GM23338 (cell line): ENCODE measurements at regions not wholly inside any gene's neighbourhood (a gene's known extent, or its start where the extent isn't known, plus 50 kb on each side); places are given as distances from the start of the nearest gene placed in this dataset.

Experiments
- ATAC-seq: fragments of 200-7000 bp; cut with Tn5 transposase; 3 replicates; pipeline ENCODE4 v1.9.1; 2020
- DNase-seq: peaks from one replicate; pipeline ENCODE4 v3.0.0-alpha.2; 2015; ENCODE audit warnings: low spot score
- H2AFZ ChIP-seq: fragments of 200-600 bp; sonication (generic); 2 replicates; pipeline ENCODE4 v1.8.0; 2016; ENCODE audit warnings: antibody characterized with exemption, mild to moderate bottlenecking, moderate library complexity
- H3F3A ChIP-seq: fragments of 200-600 bp; sonication (generic); replicated peaks from 2 replicates; pipeline ENCODE4 v1.8.0; 2017; ENCODE audit warnings: antibody characterized with exemption, mixed run types, low read depth
- H3K27ac ChIP-seq: fragments of 200-600 bp; sonication (generic); 2 replicates; pipeline ENCODE4 v1.6.1; 2016; ENCODE audit warnings: low read depth
- H3K27me3 ChIP-seq: fragments of 200-600 bp; sonication (generic); 2 replicates; pipeline ENCODE4 v1.8.0; 2016; ENCODE audit warnings: mild to moderate bottlenecking, mixed run types, moderate library complexity; ENCODE audit not compliant: insufficient read depth
- H3K36me3 ChIP-seq: fragments of 200-600 bp; sonication (generic); 2 replicates; pipeline ENCODE4 v1.8.0; 2016; ENCODE audit warnings: mild to moderate bottlenecking; ENCODE audit not compliant: insufficient read depth
- H3K4me1 ChIP-seq: fragments of 200-600 bp; sonication (generic); 2 replicates; pipeline ENCODE4 v1.8.0; 2016; ENCODE audit warnings: mild to moderate bottlenecking, moderate library complexity; ENCODE audit not compliant: insufficient read depth
- H3K4me2 ChIP-seq: fragments of 200-600 bp; sonication (generic); 2 replicates; pipeline ENCODE4 v1.7.1; 2017; ENCODE audit warnings: mixed run types
- H3K4me3 ChIP-seq: fragments of 200-600 bp; sonication (generic); 2 replicates; pipeline ENCODE4 v1.6.1; 2016; ENCODE audit warnings: mixed run types
- H3K79me2 ChIP-seq: fragments of 200-600 bp; sonication (generic); replicated peaks from 2 replicates; pipeline ENCODE4 v1.8.0; 2017; ENCODE audit warnings: mild to moderate bottlenecking; ENCODE audit not compliant: insufficient read depth
- H3K9me2 ChIP-seq: fragments of 200-600 bp; sonication (generic); 2 replicates; pipeline ENCODE4 v1.8.0; 2017; ENCODE audit not compliant: insufficient read depth
- H4K20me1 ChIP-seq: fragments of 200-600 bp; sonication (generic); replicated peaks from 2 replicates; pipeline ENCODE4 v1.8.0; 2017; ENCODE audit warnings: mild to moderate bottlenecking; ENCODE audit not compliant: insufficient read depth
- H3K27ac Mint-ChIP-seq: 2 replicates; pipeline ENCODE4 v1.8.0; 2020; ENCODE audit warnings: inconsistent platforms, mild to moderate bottlenecking, moderate library complexity, mixed read lengths
- H3K27me3 Mint-ChIP-seq: 3 replicates; pipeline ENCODE4 v1.8.0; 2022; ENCODE audit warnings: low read depth, mild to moderate bottlenecking, moderate library complexity, mixed read lengths, inconsistent platforms; ENCODE audit not compliant: insufficient read depth, poor library complexity
- H3K36me3 Mint-ChIP-seq: 3 replicates; pipeline ENCODE4 v1.8.0; 2021; ENCODE audit warnings: low read depth, mild to moderate bottlenecking, inconsistent platforms, moderate library complexity, mixed read lengths
- H3K4me1 Mint-ChIP-seq: 3 replicates; pipeline ENCODE4 v1.8.0; 2020; ENCODE audit warnings: mild to moderate bottlenecking, inconsistent platforms, mixed read lengths
- H3K4me3 Mint-ChIP-seq: 3 replicates; pipeline ENCODE4 v1.8.0; 2021; ENCODE audit warnings: moderate library complexity, mild to moderate bottlenecking, inconsistent platforms, mixed read lengths
- H3K9me3 Mint-ChIP-seq: 3 replicates; pipeline ENCODE4 v1.8.0; 2020; ENCODE audit warnings: moderate library complexity, mild to moderate bottlenecking, inconsistent platforms, mixed read lengths
- CREB1 ChIP-seq: fragments of 250-450 bp; sonication (Bioruptor Pico); IDR thresholded peaks from 2 replicates; pipeline ENCODE4 v1.5.0; 2020; ENCODE audit warnings: low read depth, mild to moderate bottlenecking, moderate library complexity
- EZH2 ChIP-seq: fragments of 200-600 bp; sonication (generic); IDR thresholded peaks from one replicate; pipeline ENCODE4 v1.8.0; 2017; ENCODE audit warnings: antibody characterized with exemption, mild to moderate bottlenecking, low read depth; ENCODE audit not compliant: unreplicated experiment
- JUNB ChIP-seq: IDR thresholded peaks from one replicate; pipeline ENCODE4 v1.6.1; 2016; ENCODE audit warnings: antibody characterized with exemption; ENCODE audit not compliant: unreplicated experiment
- ZNF114 ChIP-seq: fragments of 250-450 bp; sonication (Bioruptor Pico); IDR thresholded peaks from 2 replicates; pipeline ENCODE4 v1.5.0; 2020; ENCODE audit warnings: mild to moderate bottlenecking, moderate library complexity
- TF ChIP-seq, protein P1 (sequence below), 2 experiments: fragments of 200-600 bp in 1 of 2; sonication (generic) in 1 of 2; conservative IDR thresholded peaks; 2 replicates each; pipeline versions ENCODE4 v1.5.1 to v1.6.1; 2016 to 2017; ENCODE audit warnings: antibody characterized with exemption in 2 of 2, low read depth in 2 of 2, mild to moderate bottlenecking in 2 of 2, moderate library complexity in 1 of 2
- TF ChIP-seq, protein P2 (sequence below): IDR thresholded peaks from 2 replicates; pipeline ENCODE4 v1.6.1; 2016; ENCODE audit warnings: antibody characterized with exemption

DNA sequence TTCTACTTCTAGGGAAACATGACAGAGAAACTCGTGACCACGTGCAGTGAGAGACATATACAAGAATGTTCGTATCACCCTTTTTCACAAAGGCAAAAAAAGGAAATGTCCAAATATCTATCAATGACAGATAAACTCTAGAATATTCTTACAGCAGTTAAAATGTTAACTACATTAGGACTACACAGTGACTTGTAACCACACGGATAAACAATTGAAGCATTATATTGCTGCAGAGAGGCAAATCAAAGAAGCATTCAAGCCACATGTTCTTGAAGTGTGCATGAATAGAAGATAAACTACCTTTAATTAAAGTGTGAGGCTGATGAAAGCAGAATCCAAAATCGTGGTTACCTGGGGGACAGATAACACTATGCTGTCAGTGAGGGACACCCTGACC is 935.3 kb upstream of the KLHL29 start (continued):
- TF ChIP-seq, protein P1, sequence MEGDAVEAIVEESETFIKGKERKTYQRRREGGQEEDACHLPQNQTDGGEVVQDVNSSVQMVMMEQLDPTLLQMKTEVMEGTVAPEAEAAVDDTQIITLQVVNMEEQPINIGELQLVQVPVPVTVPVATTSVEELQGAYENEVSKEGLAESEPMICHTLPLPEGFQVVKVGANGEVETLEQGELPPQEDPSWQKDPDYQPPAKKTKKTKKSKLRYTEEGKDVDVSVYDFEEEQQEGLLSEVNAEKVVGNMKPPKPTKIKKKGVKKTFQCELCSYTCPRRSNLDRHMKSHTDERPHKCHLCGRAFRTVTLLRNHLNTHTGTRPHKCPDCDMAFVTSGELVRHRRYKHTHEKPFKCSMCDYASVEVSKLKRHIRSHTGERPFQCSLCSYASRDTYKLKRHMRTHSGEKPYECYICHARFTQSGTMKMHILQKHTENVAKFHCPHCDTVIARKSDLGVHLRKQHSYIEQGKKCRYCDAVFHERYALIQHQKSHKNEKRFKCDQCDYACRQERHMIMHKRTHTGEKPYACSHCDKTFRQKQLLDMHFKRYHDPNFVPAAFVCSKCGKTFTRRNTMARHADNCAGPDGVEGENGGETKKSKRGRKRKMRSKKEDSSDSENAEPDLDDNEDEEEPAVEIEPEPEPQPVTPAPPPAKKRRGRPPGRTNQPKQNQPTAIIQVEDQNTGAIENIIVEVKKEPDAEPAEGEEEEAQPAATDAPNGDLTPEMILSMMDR (conservative IDR thresholded peaks at IDR 0.05; ENCODE audit: low read depth in 2 of 2), result no peak

DNA sequence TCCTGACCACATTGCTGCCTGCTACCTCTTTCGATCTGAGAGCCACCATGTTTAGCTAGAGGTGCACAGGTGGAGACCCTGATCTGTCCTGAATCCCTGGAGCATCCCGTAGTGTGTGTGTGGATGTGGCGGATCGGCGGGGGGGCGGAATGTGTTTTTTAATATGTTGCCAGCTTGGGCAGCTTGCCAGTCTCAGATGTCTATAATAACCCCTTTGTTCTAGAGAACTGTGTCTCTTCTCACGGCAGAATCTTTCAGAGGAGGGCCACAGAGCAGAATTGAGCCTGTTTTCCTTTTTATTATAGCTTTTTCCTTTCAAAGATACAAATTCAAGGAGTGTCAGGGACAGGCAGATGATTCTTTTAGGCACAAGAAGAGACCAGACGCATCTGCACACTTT is 934.1 kb upstream of the KLHL29 start:
- TF ChIP-seq, protein P1 (conservative IDR thresholded peaks at IDR 0.05; ENCODE audit: low read depth in 2 of 2), result no peak
- TF ChIP-seq JUNB, result no peak
- Histone ChIP-seq H3K79me2 (no peaks in the 10 kb centered on the region), H4K20me1 (no peaks in the 10 kb centered on the region), H3K27me3 (no peaks in the 10 kb centered on the region), H3K4me1 (no peaks in the 10 kb centered on the region), H3K36me3 (no peaks in the 10 kb centered on the region), H3K9me2 (no peaks in the 10 kb centered on the region), H3F3A (no peaks in the 10 kb centered on the region), H2AFZ (no peak overlapping the region), H3K4me3 (no peak overlapping the region), H3K27ac (no peak overlapping the region), H3K4me2 (no peak overlapping the region)
- ATAC-seq (no peak), DNase-seq (no peak)
- Mint-ChIP-seq H3K4me3 (no peak overlapping the region), H3K27ac (no peak overlapping the region), H3K9me3 (no peaks in the 10 kb centered on the region), H3K36me3 (no peaks in the 10 kb centered on the region), H3K4me1 (no peaks in the 10 kb centered on the region), H3K27me3 (no peaks in the 10 kb centered on the region)

DNA sequence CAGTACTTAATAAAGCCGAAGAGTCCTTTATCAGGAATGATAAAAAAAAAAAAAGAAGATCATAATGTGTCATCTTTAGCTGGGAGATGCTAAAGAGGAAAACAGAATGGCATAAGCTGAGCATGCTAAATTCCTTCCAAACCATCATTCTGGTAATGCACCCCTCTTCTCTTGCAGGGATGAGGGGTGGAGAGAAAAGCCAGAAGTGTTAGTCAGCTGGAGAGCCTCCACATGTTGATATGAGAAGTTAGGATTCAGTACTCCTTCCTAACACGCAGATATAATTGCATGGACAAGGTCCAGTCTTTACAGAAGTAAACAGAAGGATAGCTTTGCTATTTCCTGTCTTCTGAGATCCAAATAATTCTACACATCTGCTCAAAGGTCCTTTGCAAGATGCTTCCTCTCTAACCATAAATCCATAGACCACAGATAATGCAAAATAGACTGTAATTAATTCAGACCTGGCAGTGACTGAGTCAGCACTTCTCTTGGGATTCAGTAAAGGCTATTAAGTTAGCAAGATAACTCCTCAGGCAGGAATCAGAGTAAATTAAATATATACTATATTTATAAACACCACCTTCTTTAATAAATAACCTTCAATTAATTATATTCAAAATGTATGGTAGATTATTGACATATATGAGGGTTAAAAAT is 930.0 kb upstream of the KLHL29 start:
- Histone ChIP-seq H3K27me3 (no peaks in the 10 kb centered on the region), H3K36me3 (no peaks in the 10 kb centered on the region), H3K4me3 (no peak overlapping the region), H3K79me2 (no peaks in the 10 kb centered on the region), H3K27ac (no peak overlapping the region), H3K9me2 (no peaks in the 10 kb centered on the region), H3F3A (no peaks in the 10 kb centered on the region), H3K4me1 (no peaks in the 10 kb centered on the region), H2AFZ (no peak overlapping the region), H4K20me1 (no peaks in the 10 kb centered on the region), H3K4me2 (no peak overlapping the region)
- no peak for TF ChIP-seq CREB1 (CRISPR knock-in tag)
- no peak for ATAC-seq
- no peak for DNase-seq
- Mint-ChIP-seq H3K4me1 (no peaks in the 10 kb centered on the region), H3K27me3 (no peaks in the 10 kb centered on the region), H3K9me3 (no peaks in the 10 kb centered on the region), H3K27ac (no peak overlapping the region), H3K4me3 (no peak overlapping the region), H3K36me3 (no peaks in the 10 kb centered on the region)

DNA sequence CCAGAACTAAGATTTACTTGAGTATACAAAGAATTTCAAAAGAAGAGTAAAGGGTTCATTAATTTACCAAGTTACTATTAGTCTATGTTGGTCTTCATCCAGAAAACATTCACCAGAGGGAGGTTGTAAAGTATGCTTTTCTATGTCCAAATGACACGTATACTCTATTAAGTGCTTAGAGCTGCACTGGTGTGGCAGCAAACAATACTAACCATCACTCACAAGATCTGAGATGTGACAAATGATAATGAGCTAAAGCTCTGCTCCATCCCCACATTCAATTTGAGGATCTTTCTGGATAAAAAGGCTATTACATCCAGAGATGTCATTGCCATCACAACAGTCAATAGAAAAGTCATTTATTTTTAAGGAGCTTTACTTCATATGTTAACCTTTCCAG is 926.5 kb upstream of the KLHL29 start:
- H3K4me2 ChIP-seq, result no peak overlapping the region
- H3K36me3 Mint-ChIP-seq, result no peaks in the 10 kb centered on the region
- no peaks in the 10 kb centered on the region for H3K27me3 Mint-ChIP-seq
- no peaks in the 10 kb centered on the region for H3K9me3 Mint-ChIP-seq
- no peaks in the 10 kb centered on the region for H3K79me2 ChIP-seq
- no peak for DNase-seq
- no peak overlapping the region for H2AFZ ChIP-seq
- no peak for ATAC-seq
- H3K27ac Mint-ChIP-seq, result no peak overlapping the region
- H3K27ac ChIP-seq, result no peak overlapping the region
- no peaks in the 10 kb centered on the region for H3K36me3 ChIP-seq
- H3F3A ChIP-seq, result no peaks in the 10 kb centered on the region
- no peaks in the 10 kb centered on the region for H3K27me3 ChIP-seq
- H4K20me1 ChIP-seq, result no peaks in the 10 kb centered on the region
- no peak overlapping the region for H3K4me3 Mint-ChIP-seq
- no peak overlapping the region for H3K4me3 ChIP-seq
- no peaks in the 10 kb centered on the region for H3K4me1 ChIP-seq
- H3K4me1 Mint-ChIP-seq, result peaks cover 11% of the 10 kb centered on the region
- no peaks in the 10 kb centered on the region for H3K9me2 ChIP-seq
- TF ChIP-seq EZH2 (no peak), ZNF114 (CRISPR knock-in tag) (no peak), CREB1 (CRISPR knock-in tag) (no peak), JUNB (no peak)
- TF ChIP-seq, protein P2, sequence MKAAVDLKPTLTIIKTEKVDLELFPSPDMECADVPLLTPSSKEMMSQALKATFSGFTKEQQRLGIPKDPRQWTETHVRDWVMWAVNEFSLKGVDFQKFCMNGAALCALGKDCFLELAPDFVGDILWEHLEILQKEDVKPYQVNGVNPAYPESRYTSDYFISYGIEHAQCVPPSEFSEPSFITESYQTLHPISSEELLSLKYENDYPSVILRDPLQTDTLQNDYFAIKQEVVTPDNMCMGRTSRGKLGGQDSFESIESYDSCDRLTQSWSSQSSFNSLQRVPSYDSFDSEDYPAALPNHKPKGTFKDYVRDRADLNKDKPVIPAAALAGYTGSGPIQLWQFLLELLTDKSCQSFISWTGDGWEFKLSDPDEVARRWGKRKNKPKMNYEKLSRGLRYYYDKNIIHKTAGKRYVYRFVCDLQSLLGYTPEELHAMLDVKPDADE, result no peak
